IgD-negative memory B cell (primary cell): ENCODE measurements at regions not wholly inside any gene's neighbourhood (a gene's known extent, or its start where the extent isn't known, plus 50 kb on each side); places are given as distances from the start of the nearest gene placed in this dataset.

Source experiments
- H3K27ac Mint-ChIP-seq, 3 donors: one replicate each; pipeline ENCODE4 v1.8.0; 2020 to 2022; ENCODE audit warnings: mild to moderate bottlenecking in 3 of 3, mixed read lengths in 3 of 3, moderate library complexity in 1 of 3
- H3K27me3 Mint-ChIP-seq: one replicate; pipeline ENCODE4 v1.8.0; 2021; ENCODE audit warnings: mixed read lengths
- H3K36me3 Mint-ChIP-seq: one replicate; pipeline ENCODE4 v1.8.0; 2020; ENCODE audit warnings: mild to moderate bottlenecking, mixed read lengths
- H3K4me1 Mint-ChIP-seq, 3 donors: one replicate each; pipeline ENCODE4 v1.8.0; 2020 to 2022; ENCODE audit warnings: mixed read lengths in 3 of 3, mild to moderate bottlenecking in 1 of 3
- H3K4me3 Mint-ChIP-seq, 4 donors: one replicate each; pipeline ENCODE4 v1.8.0; 2020 to 2022; ENCODE audit warnings: mild to moderate bottlenecking in 4 of 4, mixed read lengths in 4 of 4, moderate library complexity in 3 of 4
- H3K9me3 Mint-ChIP-seq, 3 donors: one replicate each; pipeline ENCODE4 v1.8.0; 2020 to 2021; ENCODE audit warnings: mixed read lengths in 3 of 3, mild to moderate bottlenecking in 1 of 3

GRCh38 chr4:27873596-27873995, 1013.0 kb downstream of the STIM2 start:
- Mint-ChIP-seq H3K27ac (no peak overlapping the region), H3K4me1 (no peaks in the 10 kb centered on the region), H3K27me3 (no peaks in the 10 kb centered on the region), H3K9me3 (peaks cover 1 to 7% (median 6%) of the 10 kb centered on the region in 3 donors), H3K4me3 (peak overlapping the region in 1 of 4 donors; percentile 8), H3K36me3 (no peaks in the 10 kb centered on the region)

GRCh38 chr4:27881705-27882104, 1021.1 kb downstream of the STIM2 start:
- no peaks in the 10 kb centered on the region for H3K27me3 Mint-ChIP-seq
- H3K4me1 Mint-ChIP-seq: no peaks in the 10 kb centered on the region
- H3K27ac Mint-ChIP-seq: no peak overlapping the region
- no peaks in the 10 kb centered on the region for H3K36me3 Mint-ChIP-seq
- no peak overlapping the region for H3K4me3 Mint-ChIP-seq
- H3K9me3 Mint-ChIP-seq: peaks cover 0 to 3% (median 0%) of the 10 kb centered on the region in 3 donors

GRCh38 chr4:27886120-27886519, 1025.5 kb downstream of the STIM2 start:
- no peaks in the 10 kb centered on the region for H3K27me3 Mint-ChIP-seq
- no peaks in the 10 kb centered on the region for H3K4me1 Mint-ChIP-seq
- H3K4me3 Mint-ChIP-seq: no peak overlapping the region
- peaks cover 0 to 4% (median 0%) of the 10 kb centered on the region in 3 donors for H3K9me3 Mint-ChIP-seq
- H3K27ac Mint-ChIP-seq: no peak overlapping the region
- no peaks in the 10 kb centered on the region for H3K36me3 Mint-ChIP-seq

GRCh38 chr4:27887646-27888045, 1027.0 kb downstream of the STIM2 start:
- H3K27ac Mint-ChIP-seq: no peak overlapping the region
- no peak overlapping the region for H3K4me3 Mint-ChIP-seq
- H3K27me3 Mint-ChIP-seq: no peaks in the 10 kb centered on the region

GRCh38 chr4:27888505-27888904, 1027.9 kb downstream of the STIM2 start:
- peaks cover 0 to 4% (median 0%) of the 10 kb centered on the region in 3 donors for H3K9me3 Mint-ChIP-seq
- no peaks in the 10 kb centered on the region for H3K4me1 Mint-ChIP-seq
- H3K27me3 Mint-ChIP-seq: no peaks in the 10 kb centered on the region
- H3K4me3 Mint-ChIP-seq: no peak overlapping the region
- no peaks in the 10 kb centered on the region for H3K36me3 Mint-ChIP-seq
- H3K27ac Mint-ChIP-seq: no peak overlapping the region

More at GRCh38 chr4:27887646-27888045, 1027.0 kb downstream of the STIM2 start:
- Mint-ChIP-seq H3K36me3 (no peaks in the 10 kb centered on the region), H3K4me1 (no peaks in the 10 kb centered on the region), H3K9me3 (peaks cover 0 to 4% (median 0%) of the 10 kb centered on the region in 3 donors)

GRCh38 chr4:27894951-27895350, 1034.3 kb downstream of the STIM2 start:
- Mint-ChIP-seq H3K36me3 (no peaks in the 10 kb centered on the region), H3K4me1 (no peaks in the 10 kb centered on the region), H3K4me3 (no peak overlapping the region), H3K9me3 (peaks cover 1 to 2% (median 2%) of the 10 kb centered on the region in 3 donors), H3K27ac (no peak overlapping the region), H3K27me3 (no peaks in the 10 kb centered on the region)

GRCh38 chr4:27908356-27908755, 1047.7 kb downstream of the STIM2 start:
- Mint-ChIP-seq H3K4me3 (no peak overlapping the region), H3K36me3 (no peaks in the 10 kb centered on the region), H3K27ac (no peak overlapping the region), H3K27me3 (no peaks in the 10 kb centered on the region), H3K9me3 (peaks cover 0 to 8% (median 3%) of the 10 kb centered on the region in 3 donors), H3K4me1 (peaks cover 0 to 2% (median 0%) of the 10 kb centered on the region in 3 donors)

GRCh38 chr4:27910227-27910626, 1049.6 kb downstream of the STIM2 start:
- Mint-ChIP-seq H3K4me3 (no peak overlapping the region), H3K4me1 (no peaks in the 10 kb centered on the region), H3K36me3 (no peaks in the 10 kb centered on the region), H3K27me3 (no peaks in the 10 kb centered on the region), H3K9me3 (peaks cover 0 to 11% (median 3%) of the 10 kb centered on the region in 3 donors), H3K27ac (no peak overlapping the region)

GRCh38 chr4:27911047-27911446, 1050.4 kb downstream of the STIM2 start:
- Mint-ChIP-seq H3K4me1 (no peaks in the 10 kb centered on the region), H3K9me3 (peaks cover 0 to 10% (median 3%) of the 10 kb centered on the region in 3 donors), H3K4me3 (no peak overlapping the region), H3K36me3 (no peaks in the 10 kb centered on the region), H3K27me3 (no peaks in the 10 kb centered on the region), H3K27ac (no peak overlapping the region)

- no peaks in the 10 kb centered on the region for H3K27me3 Mint-ChIP-seq
- no peak overlapping the region for H3K4me3 Mint-ChIP-seq
- H3K9me3 Mint-ChIP-seq: peaks cover 0 to 7% (median 3%) of the 10 kb centered on the region in 3 donors
- no peaks in the 10 kb centered on the region for H3K36me3 Mint-ChIP-seq
- no peak overlapping the region for H3K27ac Mint-ChIP-seq
- H3K4me1 Mint-ChIP-seq: no peaks in the 10 kb centered on the region
Observed at GRCh38 chr4:27913738-27914137, 1053.1 kb downstream of the STIM2 start.

GRCh38 chr4:27915822-27916221, 1055.2 kb downstream of the STIM2 start:
- no peak overlapping the region for H3K4me3 Mint-ChIP-seq
- no peaks in the 10 kb centered on the region for H3K27me3 Mint-ChIP-seq
- H3K4me1 Mint-ChIP-seq: no peaks in the 10 kb centered on the region
- peaks cover 0 to 7% (median 3%) of the 10 kb centered on the region in 3 donors for H3K9me3 Mint-ChIP-seq
- no peaks in the 10 kb centered on the region for H3K36me3 Mint-ChIP-seq
- H3K27ac Mint-ChIP-seq: no peak overlapping the region

- Mint-ChIP-seq H3K36me3 (no peaks in the 10 kb centered on the region), H3K27me3 (no peaks in the 10 kb centered on the region), H3K27ac (no peak overlapping the region)
Observed at GRCh38 chr4:27916452-27917184, 1056.0 kb downstream of the STIM2 start.

GRCh38 chr4:27917381-27917780, 1056.7 kb downstream of the STIM2 start:
- Mint-ChIP-seq H3K27ac (no peak overlapping the region), H3K4me3 (no peak overlapping the region), H3K36me3 (no peaks in the 10 kb centered on the region), H3K9me3 (peaks cover 0 to 7% (median 3%) of the 10 kb centered on the region in 3 donors), H3K27me3 (no peaks in the 10 kb centered on the region), H3K4me1 (no peaks in the 10 kb centered on the region)

More at GRCh38 chr4:27916452-27917184, 1056.0 kb downstream of the STIM2 start:
- H3K4me1 Mint-ChIP-seq: no peaks in the 10 kb centered on the region
- no peak overlapping the region for H3K4me3 Mint-ChIP-seq
- H3K9me3 Mint-ChIP-seq: peaks cover 0 to 7% (median 3%) of the 10 kb centered on the region in 3 donors

GRCh38 chr4:27921231-27921630, 1060.6 kb downstream of the STIM2 start:
- Mint-ChIP-seq H3K9me3 (peaks cover 0 to 5% (median under 1%) of the 10 kb centered on the region in 3 donors), H3K4me1 (no peaks in the 10 kb centered on the region), H3K27me3 (no peaks in the 10 kb centered on the region), H3K36me3 (no peaks in the 10 kb centered on the region), H3K4me3 (no peak overlapping the region), H3K27ac (no peak overlapping the region)

- H3K36me3 Mint-ChIP-seq: peaks cover 1% of the 10 kb centered on the region
- peaks cover 2 to 11% (median 4%) of the 10 kb centered on the region in 3 donors for H3K9me3 Mint-ChIP-seq
- H3K27ac Mint-ChIP-seq: no peak overlapping the region
- no peaks in the 10 kb centered on the region for H3K27me3 Mint-ChIP-seq
- no peak overlapping the region for H3K4me3 Mint-ChIP-seq
- no peaks in the 10 kb centered on the region for H3K4me1 Mint-ChIP-seq
Observed at GRCh38 chr4:27928761-27929540, 1068.3 kb downstream of the STIM2 start.
